GM23338 (cell line): ENCODE measurements at regions not wholly inside any gene's neighbourhood (a gene's known extent, or its start where the extent isn't known, plus 50 kb on each side); places are given as distances from the start of the nearest gene placed in this dataset.

Experiments used
- CREB1 ChIP-seq: fragments of 250-450 bp; sonication (Bioruptor Pico); IDR thresholded peaks from 2 replicates; pipeline ENCODE4 v1.5.0; 2020; ENCODE audit warnings: low read depth, mild to moderate bottlenecking, moderate library complexity
- CTCF ChIP-seq, 2 experiments: fragments of 200-600 bp in 1 of 2; sonication (generic) in 1 of 2; conservative IDR thresholded peaks; 2 replicates each; pipeline versions ENCODE4 v1.5.1 to v1.6.1; 2016 to 2017; ENCODE audit warnings: antibody characterized with exemption in 2 of 2, low read depth in 2 of 2, mild to moderate bottlenecking in 2 of 2, moderate library complexity in 1 of 2
- ETS1 ChIP-seq: IDR thresholded peaks from 2 replicates; pipeline ENCODE4 v1.6.1; 2016; ENCODE audit warnings: antibody characterized with exemption
- EZH2 ChIP-seq: fragments of 200-600 bp; sonication (generic); IDR thresholded peaks from one replicate; pipeline ENCODE4 v1.8.0; 2017; ENCODE audit warnings: antibody characterized with exemption, mild to moderate bottlenecking, low read depth; ENCODE audit not compliant: unreplicated experiment
- EZH2phosphoT487 ChIP-seq: fragments of 200-600 bp; sonication (generic); IDR thresholded peaks from one replicate; pipeline ENCODE4 v1.8.1; 2018; ENCODE audit warnings: antibody characterized with exemption; ENCODE audit not compliant: unreplicated experiment
- JUNB ChIP-seq: IDR thresholded peaks from one replicate; pipeline ENCODE4 v1.6.1; 2016; ENCODE audit warnings: antibody characterized with exemption; ENCODE audit not compliant: unreplicated experiment
- POLR2AphosphoS5 ChIP-seq: IDR thresholded peaks from 2 replicates; pipeline ENCODE4 v1.6.1; 2016; ENCODE audit warnings: antibody characterized with exemption, low read depth
- REST ChIP-seq: IDR thresholded peaks from one replicate; pipeline ENCODE4 v1.6.1; 2018; ENCODE audit warnings: antibody characterized with exemption; ENCODE audit not compliant: unreplicated experiment
- ZNF114 ChIP-seq: fragments of 250-450 bp; sonication (Bioruptor Pico); IDR thresholded peaks from 2 replicates; pipeline ENCODE4 v1.5.0; 2020; ENCODE audit warnings: mild to moderate bottlenecking, moderate library complexity

- no peak for TF ChIP-seq CTCF (conservative IDR thresholded peaks at IDR 0.05; ENCODE audit: low read depth in 2 of 2)
- TF ChIP-seq REST: no peak
- no peak for TF ChIP-seq EZH2phosphoT487
- no peak for TF ChIP-seq EZH2
- no peak for TF ChIP-seq POLR2AphosphoS5
- TF ChIP-seq JUNB: no peak
- TF ChIP-seq ZNF114 (CRISPR knock-in tag): no peak
- no peak for TF ChIP-seq CREB1 (CRISPR knock-in tag)
- no peak for TF ChIP-seq ETS1
Measured at GRCh38 chr10:78742406-78742729, 326.4 kb upstream of the ZMIZ1 start.
